ENCODE measurements at regions not wholly inside any gene's neighbourhood (a gene's known extent, or its start where the extent isn't known, plus 50 kb on each side); places are given as distances from the start of the nearest gene placed in this dataset.
"Not testable (repeated sequence)": the region's sequence is repeated elsewhere in the genome, so short reads cannot be mapped to it uniquely, and the experiment has no call there.

GRCh38 chr18:67134911-67135310 is 381.6 kb downstream of the DSEL start:
- DNase-seq = no peak

GRCh38 chr18:67133669-67134068 is 382.9 kb downstream of the DSEL start:
- no peak for DNase-seq

DNA sequence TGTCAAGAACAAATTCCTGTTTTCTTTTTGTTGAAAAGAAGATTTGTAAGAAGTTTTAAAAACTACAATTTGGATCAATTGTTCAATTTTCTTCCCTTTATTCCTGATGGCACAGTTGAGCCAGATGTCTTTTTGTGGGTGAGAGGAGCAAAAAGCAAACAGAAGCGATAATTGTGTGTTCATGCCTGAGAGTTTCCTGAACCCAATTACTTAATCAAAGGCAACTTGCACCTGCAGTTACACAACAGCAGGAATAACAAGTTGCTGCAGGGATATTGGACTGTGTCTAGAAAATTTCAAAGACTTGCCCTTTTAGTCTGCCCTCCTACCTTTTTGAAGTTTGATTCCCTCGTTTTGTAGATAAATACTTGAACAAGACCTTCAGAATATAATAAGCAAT is 383.6 kb downstream of the DSEL start:
- no peak for DNase-seq

DNA sequence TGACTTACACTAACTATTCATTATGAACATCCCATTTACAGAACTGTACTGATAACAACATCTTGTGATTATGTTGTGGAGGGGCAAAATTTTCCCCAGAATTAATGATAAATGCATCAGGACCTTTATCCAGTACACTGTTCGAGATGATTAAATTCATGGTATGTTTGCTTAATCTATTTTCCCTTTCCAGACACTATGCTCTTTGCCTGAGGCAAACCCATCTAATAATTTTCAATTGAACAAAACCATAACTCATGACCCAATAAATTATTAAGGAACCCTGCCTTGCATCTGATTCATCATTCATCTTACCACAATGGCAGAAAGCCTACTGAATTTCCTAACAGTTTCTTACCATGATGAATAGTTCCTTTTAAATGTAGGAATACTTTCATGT is 385.0 kb downstream of the DSEL start:
- no peak for DNase-seq

DNA sequence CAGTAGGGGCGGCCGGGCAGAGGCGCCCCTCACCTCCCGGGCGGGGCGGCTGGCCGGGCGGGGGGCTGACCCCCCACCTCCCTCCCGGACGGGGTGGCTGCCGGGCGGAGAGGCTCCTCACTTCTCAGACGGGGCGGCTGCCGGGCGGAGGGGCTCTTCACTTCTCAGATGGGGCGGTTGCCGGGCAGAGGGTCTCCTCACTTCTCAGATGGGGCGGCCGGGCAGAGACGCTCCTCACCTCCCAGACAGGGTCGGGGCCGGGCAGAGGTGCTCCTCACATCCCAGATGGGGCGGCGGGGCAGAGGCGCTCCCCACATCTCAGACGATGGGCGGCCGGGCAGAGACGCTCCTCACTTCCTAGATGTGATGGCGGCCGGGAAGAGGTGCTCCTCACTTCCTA is 389.8 kb downstream of the DSEL start:
- not testable (repeated sequence) for DNase-seq

- no peak for DNase-seq
Measured at GRCh38 chr18:67123901-67124300, 392.6 kb downstream of the DSEL start.

- no peak for DNase-seq
Measured at GRCh38 chr18:67117804-67118203, 398.7 kb downstream of the DSEL start.

DNA sequence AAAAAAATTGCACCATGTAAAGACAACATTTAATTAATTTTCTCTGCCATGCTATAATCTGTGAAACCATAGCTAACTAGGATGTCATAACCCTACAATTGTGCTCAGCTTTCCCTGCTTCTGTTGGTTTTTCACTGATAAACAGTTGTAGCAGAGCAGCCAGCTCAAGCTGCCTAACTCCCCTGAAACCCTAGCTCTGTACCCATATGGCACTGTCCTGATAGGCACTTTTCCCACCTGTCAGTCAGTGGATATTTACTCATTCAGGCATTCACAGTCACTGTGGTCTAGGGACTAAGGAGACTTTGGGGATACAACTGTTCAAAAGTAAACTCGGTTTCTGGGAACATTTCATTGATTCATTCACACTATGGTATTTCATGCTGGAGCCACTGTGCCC is 407.0 kb downstream of the DSEL start:
- no peak for DNase-seq

DNA sequence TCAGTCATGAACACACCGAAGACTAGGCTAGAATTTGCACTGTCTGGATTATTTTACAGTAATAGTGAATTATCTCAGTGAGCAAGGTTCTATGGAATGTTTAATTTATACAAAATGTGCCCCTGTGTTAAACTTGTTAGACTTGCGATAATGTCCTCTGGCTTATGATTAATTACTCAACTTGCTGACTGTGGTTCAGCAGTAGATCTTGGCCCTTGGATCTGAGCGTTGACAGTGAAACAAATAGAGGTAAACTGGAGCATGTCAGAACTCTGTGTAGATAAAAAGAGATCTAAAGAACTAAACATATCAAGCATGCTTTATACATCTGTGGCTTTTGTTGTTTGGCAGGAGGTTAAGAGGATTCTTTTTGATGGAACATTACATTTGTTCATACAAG is 407.6 kb downstream of the DSEL start:
- no peak for DNase-seq

DNA sequence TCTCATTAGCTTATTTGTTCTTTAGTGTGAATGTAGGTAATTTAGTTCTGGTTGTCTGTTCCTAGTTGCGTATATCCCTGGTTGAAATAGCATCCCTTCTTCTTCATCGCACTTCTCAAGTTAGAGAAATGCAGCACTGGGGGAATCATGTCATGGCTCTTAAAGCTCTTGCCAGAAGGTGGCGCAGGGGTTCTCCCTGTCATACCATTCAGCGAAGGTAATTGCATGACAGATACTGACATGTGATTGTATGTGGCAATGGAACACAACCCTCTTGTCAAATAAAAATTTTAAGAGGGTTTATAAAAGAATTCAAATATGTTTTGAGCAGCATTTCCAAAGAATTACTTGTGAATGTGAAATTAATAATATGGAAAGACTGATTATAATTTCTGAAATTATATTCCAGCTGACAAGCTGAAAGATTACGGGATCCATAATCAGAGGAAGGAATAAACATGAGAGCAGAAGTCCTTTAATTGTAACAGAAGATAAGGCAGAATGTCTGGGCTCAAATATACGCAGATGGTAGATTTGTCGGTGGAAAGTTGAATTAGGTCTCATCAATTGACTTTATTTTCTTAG is 411.7 kb downstream of the DSEL start:
- peak; percentile 47 for DNase-seq

GRCh38 chr18:67094123-67094522 is 422.4 kb downstream of the DSEL start:
- no peak for DNase-seq

GRCh38 chr18:67092141-67092540 is 424.4 kb downstream of the DSEL start:
- DNase-seq = no peak

DNA sequence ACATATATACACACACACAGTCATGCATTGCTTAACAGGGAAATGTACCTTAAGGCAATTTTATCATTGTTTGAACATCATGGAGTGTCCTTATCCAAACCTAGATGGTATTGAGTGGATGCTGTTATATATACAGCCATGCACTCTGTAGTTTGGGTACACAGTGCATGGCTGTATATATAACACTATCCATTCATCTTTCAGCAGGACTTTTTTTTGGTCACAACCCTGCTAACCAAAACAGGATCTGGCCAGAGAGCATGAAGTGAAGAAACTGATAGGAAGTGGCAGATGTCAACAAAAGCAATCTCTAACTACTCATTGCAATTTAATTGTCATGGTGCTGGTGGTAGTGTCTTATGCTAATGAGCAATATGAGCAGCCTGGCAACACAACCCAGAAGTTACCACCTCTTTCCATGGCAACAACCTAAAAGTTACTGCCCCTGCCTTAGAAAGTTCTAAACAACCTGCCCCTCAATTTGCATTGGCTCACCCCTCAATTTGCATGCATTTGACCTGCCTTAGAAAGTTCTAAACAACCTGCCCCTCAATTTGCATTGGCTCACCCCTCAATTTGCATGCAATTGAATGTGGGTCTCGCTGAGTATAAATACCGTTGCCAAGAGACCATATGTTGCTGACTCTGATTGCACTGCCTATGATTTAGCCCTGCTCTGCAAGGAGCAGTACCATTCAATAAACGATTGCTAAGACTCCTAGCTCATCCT is 434.9 kb downstream of the DSEL start:
- DNase-seq = no peak

DNA sequence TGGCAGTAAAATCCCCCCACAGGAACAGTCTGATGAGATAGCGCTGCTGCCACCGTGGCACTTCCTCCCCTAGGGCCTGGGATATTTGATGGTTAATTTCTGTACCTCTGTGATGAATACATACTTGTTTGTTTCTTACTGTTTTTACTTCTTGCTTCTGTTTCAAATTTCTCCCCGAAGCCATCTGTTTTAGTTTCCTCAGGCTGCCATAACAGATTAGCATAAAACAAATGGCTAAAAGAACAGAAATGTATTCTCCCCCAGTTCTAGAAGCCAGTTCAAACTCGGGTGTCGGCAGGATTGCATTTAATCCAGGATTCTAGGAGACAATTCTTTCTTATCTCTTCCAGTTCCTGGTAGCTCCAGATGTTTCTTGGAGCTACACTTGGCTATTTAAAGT is 435.9 kb downstream of the DSEL start:
- no peak for DNase-seq

DNA sequence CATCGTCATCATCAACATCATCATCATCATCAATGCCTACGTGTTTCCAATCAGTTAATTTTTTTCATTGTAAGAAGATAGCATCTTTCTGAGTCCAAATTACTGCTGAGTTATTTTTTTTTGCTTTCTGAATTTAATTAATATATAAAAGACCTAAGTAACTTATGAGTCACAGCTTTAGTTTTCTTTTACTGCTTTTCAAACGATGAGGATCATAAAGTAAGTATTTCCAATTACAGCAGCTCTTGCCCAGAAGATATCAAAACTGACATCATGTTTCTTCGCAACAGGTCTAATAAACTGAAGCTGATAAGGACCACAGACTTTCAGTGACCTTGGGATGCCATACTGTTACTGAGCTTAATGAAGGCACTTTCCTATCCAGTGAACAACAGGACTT is 442.2 kb downstream of the DSEL start:
- no peak for DNase-seq

DNA sequence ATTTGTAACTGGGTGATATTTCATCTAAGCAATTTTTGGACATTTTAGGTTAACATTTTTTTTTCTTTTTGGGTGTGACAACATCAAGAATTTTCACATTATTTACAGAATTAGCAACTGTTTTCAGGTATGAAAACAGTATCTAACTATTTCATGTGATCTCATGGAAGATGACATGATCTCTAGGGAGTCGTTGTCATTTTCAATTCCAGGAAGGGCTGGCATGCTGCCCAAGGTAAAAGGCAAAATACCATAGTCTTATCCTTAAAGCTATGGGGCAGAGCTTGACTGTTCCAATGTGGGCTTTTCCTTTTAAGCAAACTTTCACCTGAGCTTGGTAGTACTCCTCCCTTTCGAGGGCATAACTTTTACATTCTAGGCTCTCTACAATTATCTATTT is 443.7 kb downstream of the DSEL start:
- DNase-seq = no peak

DNA sequence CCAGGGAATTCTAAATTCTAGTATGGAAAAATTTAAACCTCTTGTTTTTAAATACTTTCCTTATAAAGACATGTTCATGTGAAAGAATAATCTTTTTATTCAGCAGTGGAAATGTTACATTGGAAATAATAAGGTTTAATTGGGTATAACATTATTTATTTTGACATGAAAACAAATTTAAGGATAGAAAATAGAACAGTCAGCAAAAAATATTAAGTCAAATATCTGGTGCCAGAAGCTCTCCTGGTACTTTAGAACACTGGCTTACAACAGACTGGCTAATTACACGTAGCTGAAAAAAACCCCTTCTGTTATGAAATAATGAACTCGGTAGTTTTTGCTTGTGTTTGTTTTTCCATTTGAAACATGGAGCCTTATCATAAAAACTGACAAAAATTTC is 447.9 kb downstream of the DSEL start:
- no peak for DNase-seq

- DNase-seq = no peak
Measured at GRCh38 chr18:67047334-67047733, 443.4 kb upstream of the CDH19 start.

- DNase-seq = no peak
Measured at GRCh38 chr18:67043276-67043675, 439.4 kb upstream of the CDH19 start.

DNA sequence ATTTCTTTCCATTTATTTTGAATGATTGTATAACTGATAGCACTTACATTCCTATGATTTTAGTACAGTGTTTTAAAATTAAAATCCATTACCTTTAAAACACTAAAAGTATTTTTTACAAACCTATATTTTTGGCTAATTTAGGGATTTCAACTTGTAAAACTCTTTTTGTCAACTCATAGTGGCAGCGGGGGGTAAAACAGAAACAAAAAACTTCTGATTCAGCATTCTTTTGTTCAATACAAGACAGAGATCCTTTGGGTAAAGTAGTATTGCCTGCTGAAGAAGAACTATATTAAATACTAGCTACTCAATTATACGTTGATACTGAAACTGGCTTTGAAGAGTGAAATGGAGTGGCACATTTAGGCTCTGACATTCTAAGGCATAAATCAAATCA is 437.4 kb upstream of the CDH19 start:
- no peak for DNase-seq

- DNase-seq = no peak
Measured at GRCh38 chr18:67035026-67035425, 431.1 kb upstream of the CDH19 start.

DNA sequence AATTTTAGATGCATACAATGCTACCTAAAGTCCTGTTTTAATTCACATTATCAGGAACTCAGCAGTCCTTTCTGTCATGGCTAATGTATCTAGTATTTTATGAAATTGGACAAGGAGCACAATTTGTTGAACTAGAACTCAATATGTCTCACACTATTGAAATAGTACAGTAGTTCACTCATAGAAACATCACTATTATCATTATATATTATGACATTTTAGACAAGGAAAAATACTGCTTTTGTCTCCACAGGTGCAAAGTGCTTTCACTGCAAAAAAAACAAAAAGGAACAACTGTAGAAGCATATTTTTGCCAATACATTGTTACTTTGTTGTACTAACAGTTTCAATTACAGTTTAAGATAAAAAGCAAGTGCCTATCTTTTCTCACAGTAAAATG is 419.2 kb upstream of the CDH19 start:
- no peak for DNase-seq

- no peak for DNase-seq
Measured at GRCh38 chr18:67010919-67011318, 407.0 kb upstream of the CDH19 start.

DNA sequence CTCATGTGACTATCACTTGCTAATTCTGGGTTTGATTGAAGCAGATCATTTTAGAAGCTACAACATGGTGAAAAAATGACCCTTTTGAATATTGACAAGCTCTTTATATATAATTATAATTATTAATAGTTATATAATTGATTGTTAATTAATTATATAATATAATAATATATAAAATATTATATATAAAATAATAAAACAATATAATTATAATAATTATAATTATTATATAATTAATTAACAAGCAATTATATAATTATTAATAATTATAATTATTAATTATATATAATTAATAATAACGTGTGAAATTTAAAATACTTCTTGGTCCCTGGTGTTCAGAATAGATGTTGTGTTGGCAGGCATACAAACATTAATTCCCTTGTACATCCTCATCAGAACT is 404.1 kb upstream of the CDH19 start:
- DNase-seq = no peak
